AG09309 (cell line): ENCODE measurements at regions not wholly inside any gene's neighbourhood (a gene's known extent, or its start where the extent isn't known, plus 50 kb on each side); places are given as distances from the start of the nearest gene placed in this dataset.

ENCODE experiments used
- DNase-seq: peaks from one replicate; pipeline ENCODE4 v3.0.0-alpha.2; 2010; ENCODE audit warnings: low read depth
- H3K4me3 ChIP-seq: 2 replicates; pipeline ENCODE4 v1.5.1; 2011; ENCODE audit warnings: mild to moderate bottlenecking, low read depth, low read length, moderate library complexity; ENCODE audit not compliant: control insufficient read depth
- TF ChIP-seq, protein P1 (sequence below): IDR thresholded peaks from 2 replicates; pipeline ENCODE4 v1.5.1; 2011; ENCODE audit warnings: mild to moderate bottlenecking, low read depth, low read length, inconsistent platforms; ENCODE audit not compliant: insufficient read depth, control insufficient read depth; ENCODE audit errors: missing control alignments

- H3K4me3 ChIP-seq = no peak overlapping the region
- TF ChIP-seq, protein P1, sequence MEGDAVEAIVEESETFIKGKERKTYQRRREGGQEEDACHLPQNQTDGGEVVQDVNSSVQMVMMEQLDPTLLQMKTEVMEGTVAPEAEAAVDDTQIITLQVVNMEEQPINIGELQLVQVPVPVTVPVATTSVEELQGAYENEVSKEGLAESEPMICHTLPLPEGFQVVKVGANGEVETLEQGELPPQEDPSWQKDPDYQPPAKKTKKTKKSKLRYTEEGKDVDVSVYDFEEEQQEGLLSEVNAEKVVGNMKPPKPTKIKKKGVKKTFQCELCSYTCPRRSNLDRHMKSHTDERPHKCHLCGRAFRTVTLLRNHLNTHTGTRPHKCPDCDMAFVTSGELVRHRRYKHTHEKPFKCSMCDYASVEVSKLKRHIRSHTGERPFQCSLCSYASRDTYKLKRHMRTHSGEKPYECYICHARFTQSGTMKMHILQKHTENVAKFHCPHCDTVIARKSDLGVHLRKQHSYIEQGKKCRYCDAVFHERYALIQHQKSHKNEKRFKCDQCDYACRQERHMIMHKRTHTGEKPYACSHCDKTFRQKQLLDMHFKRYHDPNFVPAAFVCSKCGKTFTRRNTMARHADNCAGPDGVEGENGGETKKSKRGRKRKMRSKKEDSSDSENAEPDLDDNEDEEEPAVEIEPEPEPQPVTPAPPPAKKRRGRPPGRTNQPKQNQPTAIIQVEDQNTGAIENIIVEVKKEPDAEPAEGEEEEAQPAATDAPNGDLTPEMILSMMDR = no peak
- no peak for DNase-seq
These were observed 118.2 kb upstream of the ADGRL2 start for GRCh38 chr1:81682490-81682889.

DNA sequence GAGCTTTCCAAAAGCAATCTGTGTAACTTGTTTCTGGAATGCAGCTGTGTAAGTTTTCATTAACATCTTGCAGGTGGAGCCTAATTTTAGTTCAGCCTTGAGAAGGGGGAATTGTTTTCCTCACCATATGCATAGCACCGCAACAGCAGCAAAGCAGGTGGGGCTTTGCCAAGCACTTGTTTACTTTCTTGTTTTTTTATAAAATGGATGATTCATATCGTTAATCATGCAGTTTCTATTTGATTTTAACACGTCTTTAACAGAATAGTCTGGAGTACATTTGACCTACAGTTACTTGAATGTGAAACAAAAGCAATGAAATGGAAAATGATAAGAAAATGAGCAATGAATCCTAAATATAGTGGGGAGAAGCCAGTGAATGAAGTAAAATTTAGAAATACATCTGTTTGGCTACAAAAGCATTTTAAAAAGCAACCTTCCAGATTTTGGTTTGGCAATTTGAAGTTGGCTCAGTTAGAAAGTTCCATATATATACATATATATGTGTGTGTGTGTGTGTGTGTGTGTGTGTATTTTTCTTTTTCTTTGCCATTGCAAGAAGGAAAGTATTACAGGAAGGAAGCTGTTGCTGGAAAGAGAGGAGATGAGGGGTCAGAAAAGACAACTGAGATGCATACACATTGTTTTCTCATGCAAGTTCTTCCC is 119.0 kb upstream of the ADGRL2 start:
- no peak for DNase-seq
- TF ChIP-seq, protein P1 = no peak
- no peak overlapping the region for H3K4me3 ChIP-seq

DNA sequence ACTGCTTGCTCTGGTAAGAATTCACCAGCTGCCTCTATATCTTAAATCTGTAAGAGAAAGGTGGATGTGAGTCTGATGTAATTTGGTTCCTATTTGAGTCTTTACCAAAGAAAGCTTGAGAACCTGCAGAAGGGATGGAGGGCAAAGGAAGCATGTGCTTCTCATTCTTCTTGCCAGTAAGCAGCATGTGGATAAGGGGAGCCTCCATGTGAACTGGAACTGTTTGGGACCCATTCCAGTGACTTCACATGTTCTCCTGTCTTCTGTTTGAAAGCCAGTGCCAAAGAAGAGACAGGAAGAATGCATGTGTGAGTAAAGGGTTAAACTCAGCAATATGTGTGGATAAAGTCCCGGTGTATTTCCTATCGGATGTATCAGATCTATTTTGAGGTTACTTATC is 119.6 kb upstream of the ADGRL2 start:
- H3K4me3 ChIP-seq = no peak overlapping the region
- TF ChIP-seq, protein P1 = no peak

GRCh38 chr1:81679942-81680341 is 120.8 kb upstream of the ADGRL2 start:
- no peak for DNase-seq
- H3K4me3 ChIP-seq = no peak overlapping the region
- TF ChIP-seq, protein P1 = no peak

More for the DNA sequence above, 119.6 kb upstream of the ADGRL2 start:
- DNase-seq = no peak

DNA sequence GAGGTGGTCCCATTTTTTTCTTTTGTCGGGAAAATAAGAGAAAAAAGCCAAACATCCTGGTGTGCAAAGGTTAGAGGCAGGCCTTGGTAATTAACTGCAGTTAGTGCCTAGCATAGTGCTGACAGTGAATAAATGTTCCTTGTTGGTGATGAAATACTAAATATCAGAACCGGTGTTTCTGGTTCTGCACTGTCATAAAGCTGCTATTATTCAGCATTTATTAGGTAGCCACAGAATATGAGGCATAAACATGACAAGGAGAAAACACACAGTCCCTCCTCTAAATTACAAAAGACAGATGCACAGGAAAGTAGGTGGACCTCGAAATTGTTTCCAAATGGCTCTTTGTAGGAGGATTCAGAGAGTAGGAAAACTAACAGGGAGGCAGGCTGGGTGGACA is 122.0 kb upstream of the ADGRL2 start:
- DNase-seq = no peak
- H3K4me3 ChIP-seq = no peak overlapping the region
- TF ChIP-seq, protein P1 = no peak

GRCh38 chr1:81672766-81673165 is 128.0 kb upstream of the ADGRL2 start:
- TF ChIP-seq, protein P1 = no peak
- no peak for DNase-seq
- no peak overlapping the region for H3K4me3 ChIP-seq
